Activated CD8-positive, alpha-beta memory T cell treated with anti-CD3 and anti-CD28 coated beads for 24 hours (primary cell): ENCODE measurements at regions not wholly inside any gene's neighbourhood (a gene's known extent, or its start where the extent isn't known, plus 50 kb on each side); places are given as distances from the start of the nearest gene placed in this dataset.
"Not testable (repeated sequence)": the region's sequence is repeated elsewhere in the genome, so short reads cannot be mapped to it uniquely, and the experiment has no call there.

Experiments
- DNase-seq: peaks from one replicate; pipeline ENCODE4 v3.0.0-alpha.2; 2020

DNA sequence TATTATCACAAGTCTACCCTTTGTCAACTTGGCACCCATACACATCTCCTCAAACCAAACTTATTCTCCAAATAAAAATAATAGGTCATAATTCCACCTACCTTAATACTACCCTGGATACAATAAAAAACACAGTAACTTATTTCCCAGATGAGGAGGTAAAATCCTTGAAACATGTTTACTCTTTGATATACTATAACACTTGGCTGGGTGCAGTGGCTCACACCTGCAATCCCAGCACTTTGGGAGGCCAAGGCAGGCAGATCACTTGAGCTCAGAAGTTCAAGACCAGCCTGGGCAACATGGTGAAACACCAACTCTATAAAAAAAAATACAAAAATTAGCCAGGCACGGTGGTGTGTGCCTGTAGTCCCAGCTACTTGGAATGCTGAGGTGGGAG is 54.4 kb upstream of the PRSS3 start:
- not testable (repeated sequence) for DNase-seq

DNA sequence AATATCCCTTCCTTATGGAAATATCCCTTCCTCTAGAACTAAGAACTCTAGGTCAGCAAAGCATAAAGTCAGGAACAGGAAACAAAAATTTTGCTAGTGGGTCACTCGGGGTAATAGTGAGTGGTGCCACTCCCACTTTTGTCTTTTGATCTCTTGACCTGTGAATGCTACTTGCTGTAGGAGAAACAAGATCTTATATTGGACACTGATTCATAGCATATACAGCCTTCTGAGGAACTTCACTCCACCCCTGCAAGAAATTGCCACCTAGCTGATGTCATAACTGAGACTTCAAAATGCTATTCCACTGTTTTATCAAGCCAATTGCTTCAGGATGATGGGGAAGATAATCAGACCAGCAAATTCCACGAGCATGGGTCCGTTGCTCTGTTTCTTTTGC is 53.3 kb upstream of the PRSS3 start:
- DNase-seq = no peak

DNA sequence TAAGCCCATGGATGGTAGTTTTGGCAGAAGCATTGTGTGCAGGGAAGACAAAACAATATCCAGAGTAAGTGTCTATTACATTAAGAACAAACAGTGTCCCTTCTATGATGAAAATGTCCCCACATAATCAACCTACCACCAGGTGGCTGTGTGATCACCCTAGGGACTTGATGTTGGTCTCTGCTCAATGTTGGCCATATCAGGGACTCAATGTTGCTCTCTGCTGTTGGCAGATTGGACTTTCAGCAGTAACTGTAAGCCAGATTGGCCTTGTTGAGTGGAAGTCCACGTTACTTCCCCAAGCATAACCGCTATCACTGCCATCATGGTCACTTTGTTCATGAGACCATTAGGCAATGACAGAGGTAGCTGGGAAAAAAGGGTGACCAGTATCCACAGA is 52.8 kb upstream of the PRSS3 start:
- DNase-seq = no peak
